Adrenal gland (tissue), 5 donors: ENCODE measurements at regions not wholly inside any gene's neighbourhood (a gene's known extent, or its start where the extent isn't known, plus 50 kb on each side); places are given as distances from the start of the nearest gene placed in this dataset.

ENCODE experiments used
- POLR2A ChIP-seq, 2 donors: fragments of 450-650 bp; IDR thresholded peaks; one replicate each; pipeline ENCODE4 v1.6.1; 2017; ENCODE audit warnings: antibody characterized with exemption in 2 of 2, mild to moderate bottlenecking in 2 of 2, moderate library complexity in 1 of 2
- TF ChIP-seq, protein P1 (sequence below), 6 experiments: fragments of 450-650 bp in 4 of 6; fragments of 200-600 bp in 2 of 6; sonication (generic) in 1 of 6; IDR thresholded peaks; 1 replicate in 5 of 6; 2 replicates in 1 of 6; pipeline versions ENCODE4 v1.5.1 to v1.8.0; 2016 to 2021; ENCODE audit warnings: antibody characterized with exemption in 6 of 6, mild to moderate bottlenecking in 2 of 6, moderate library complexity in 1 of 6
- donor health status: DM: no; HTN: no; CAD: no.

DNA sequence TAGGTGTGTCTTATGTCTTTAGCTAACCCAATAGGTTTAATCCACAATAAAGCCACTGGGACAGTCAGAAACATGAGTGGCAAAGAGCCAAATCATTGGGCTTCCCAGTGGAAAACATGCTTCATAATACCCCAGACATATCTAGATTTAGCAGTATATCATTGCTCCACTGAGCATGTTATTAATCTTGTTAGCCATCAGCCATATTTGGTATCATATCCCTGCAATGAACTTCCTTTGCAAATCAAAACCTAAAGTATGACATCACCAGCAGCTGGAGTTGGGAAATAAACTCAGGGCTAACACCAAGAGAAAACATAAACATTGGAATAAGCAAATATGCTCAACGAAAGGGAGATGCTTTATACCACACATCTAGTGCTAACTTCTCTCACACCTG is 280.8 kb upstream of the NOCT start:
- TF ChIP-seq, protein P1, sequence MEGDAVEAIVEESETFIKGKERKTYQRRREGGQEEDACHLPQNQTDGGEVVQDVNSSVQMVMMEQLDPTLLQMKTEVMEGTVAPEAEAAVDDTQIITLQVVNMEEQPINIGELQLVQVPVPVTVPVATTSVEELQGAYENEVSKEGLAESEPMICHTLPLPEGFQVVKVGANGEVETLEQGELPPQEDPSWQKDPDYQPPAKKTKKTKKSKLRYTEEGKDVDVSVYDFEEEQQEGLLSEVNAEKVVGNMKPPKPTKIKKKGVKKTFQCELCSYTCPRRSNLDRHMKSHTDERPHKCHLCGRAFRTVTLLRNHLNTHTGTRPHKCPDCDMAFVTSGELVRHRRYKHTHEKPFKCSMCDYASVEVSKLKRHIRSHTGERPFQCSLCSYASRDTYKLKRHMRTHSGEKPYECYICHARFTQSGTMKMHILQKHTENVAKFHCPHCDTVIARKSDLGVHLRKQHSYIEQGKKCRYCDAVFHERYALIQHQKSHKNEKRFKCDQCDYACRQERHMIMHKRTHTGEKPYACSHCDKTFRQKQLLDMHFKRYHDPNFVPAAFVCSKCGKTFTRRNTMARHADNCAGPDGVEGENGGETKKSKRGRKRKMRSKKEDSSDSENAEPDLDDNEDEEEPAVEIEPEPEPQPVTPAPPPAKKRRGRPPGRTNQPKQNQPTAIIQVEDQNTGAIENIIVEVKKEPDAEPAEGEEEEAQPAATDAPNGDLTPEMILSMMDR (IDR thresholded peaks at IDR 0.05): no peak
- TF ChIP-seq POLR2A (IDR thresholded peaks at IDR 0.05): no peak
